SU-DHL-6 (cell line): ENCODE measurements at regions not wholly inside any gene's neighbourhood (a gene's known extent, or its start where the extent isn't known, plus 50 kb on each side); places are given as distances from the start of the nearest gene placed in this dataset.
"Not testable (repeated sequence)": the region's sequence is repeated elsewhere in the genome, so short reads cannot be mapped to it uniquely, and the experiment has no call there.

Experiments
- H2AFZ ChIP-seq: fragments of 200-600 bp; sonication (generic); 2 replicates; pipeline ENCODE4 v1.6.1; 2014; ENCODE audit warnings: low read depth, mild to moderate bottlenecking, moderate library complexity, mixed read lengths, antibody characterized with exemption, low read length; ENCODE audit not compliant: severe bottlenecking
- H3F3A ChIP-seq: fragments of 200-600 bp; shearing (Covaris generic); 2 replicates; pipeline ENCODE4 v1.6.0; 2016; ENCODE audit warnings: antibody characterized with exemption, mild to moderate bottlenecking; ENCODE audit not compliant: insufficient read depth
- H3K27ac ChIP-seq: fragments of 200-600 bp; sonication (generic); 2 replicates; pipeline ENCODE4 v1.5.1; 2016; ENCODE audit warnings: low read depth, mild to moderate bottlenecking, low read length, moderate library complexity, mixed read lengths
- H3K27me3 ChIP-seq: fragments of 200-600 bp; sonication (generic), shearing (Covaris generic); 2 replicates; pipeline ENCODE4 v1.6.0; 2014; ENCODE audit warnings: mild to moderate bottlenecking, low read length
- H3K36me3 ChIP-seq: fragments of 200-600 bp; sonication (generic); 2 replicates; pipeline ENCODE4 v1.6.1; 2014; ENCODE audit warnings: mild to moderate bottlenecking, low read length, mixed read lengths
- H3K4me2 ChIP-seq: fragments of 300-600, 200-600 bp; shearing (Covaris generic), sonication (generic); 2 replicates; pipeline ENCODE4 v1.6.0; 2014; ENCODE audit warnings: low read length, low read depth, mild to moderate bottlenecking; ENCODE audit not compliant: poor library complexity, severe bottlenecking
- H3K4me3 ChIP-seq: fragments of 200-600 bp; sonication (generic); 2 replicates; pipeline ENCODE4 v1.5.1; 2014; ENCODE audit warnings: antibody characterized with exemption, low read length, mild to moderate bottlenecking, mixed read lengths; ENCODE audit not compliant: insufficient read depth, poor library complexity, severe bottlenecking
- H3K79me2 ChIP-seq: fragments of 200-600 bp; sonication (generic); 2 replicates; pipeline ENCODE4 v1.6.1; 2014; ENCODE audit warnings: mild to moderate bottlenecking, low read length, moderate library complexity; ENCODE audit not compliant: insufficient read depth
- H3K9ac ChIP-seq: fragments of 200-600 bp; sonication (generic); 2 replicates; pipeline ENCODE4 v1.7.0; 2014; ENCODE audit warnings: mild to moderate bottlenecking, low read length
- H3K9me2 ChIP-seq: fragments of 200-600 bp; sonication (generic); replicated peaks from 2 replicates; pipeline ENCODE4 v1.6.1; 2014; ENCODE audit warnings: low read length; ENCODE audit not compliant: insufficient read depth
- H3K9me3 ChIP-seq: fragments of 200-600 bp; sonication (generic); 2 replicates; pipeline ENCODE4 v1.6.1; 2014; ENCODE audit warnings: low read length, mixed read lengths; ENCODE audit not compliant: insufficient read depth
- H4K20me1 ChIP-seq: fragments of 200-600 bp; sonication (generic); 2 replicates; pipeline ENCODE4 v1.6.1; 2014; ENCODE audit warnings: low read depth, mild to moderate bottlenecking, antibody characterized with exemption, low read length, moderate library complexity, mixed read lengths
- CTCF ChIP-seq: fragments of 200-600 bp; sonication (generic); IDR thresholded peaks from one replicate; pipeline ENCODE4 v1.5.1; 2017; ENCODE audit warnings: antibody characterized with exemption, mild to moderate bottlenecking, low read length, moderate library complexity; ENCODE audit not compliant: insufficient read depth, poor library complexity, severe bottlenecking
- EZH2phosphoT487 ChIP-seq: fragments of 200-600 bp; sonication (generic), shearing (Covaris generic); conservative IDR thresholded peaks from 2 replicates; pipeline ENCODE4 v1.6.1; 2018; ENCODE audit warnings: mild to moderate bottlenecking, antibody characterized with exemption, low read length, moderate library complexity, mixed read lengths

- Histone ChIP-seq H3K27me3 (no peaks in the 10 kb centered on the region), H3F3A (no peaks in the 10 kb centered on the region), H3K9me3 (no peaks in the 10 kb centered on the region), H3K9me2 (no peaks in the 10 kb centered on the region), H3K27ac (no peak overlapping the region), H3K9ac (no peak overlapping the region), H3K4me3 (no peak overlapping the region), H2AFZ (no peak overlapping the region), H4K20me1 (no peaks in the 10 kb centered on the region), H3K4me2 (no peak overlapping the region), H3K79me2 (no peaks in the 10 kb centered on the region), H3K36me3 (no peaks in the 10 kb centered on the region)
- TF ChIP-seq EZH2phosphoT487 (no peak), CTCF (no peak)
Measured at GRCh38 chr7:109699661-109700060, 1130.0 kb downstream of the DNAJB9 start.

- Histone ChIP-seq H2AFZ (no peak overlapping the region), H3K4me2 (no peak overlapping the region), H3K4me3 (no peak overlapping the region), H3K27ac (no peak overlapping the region), H3K27me3 (no peaks in the 10 kb centered on the region), H3F3A (no peaks in the 10 kb centered on the region), H4K20me1 (no peaks in the 10 kb centered on the region; the same call in 1 of the 2 replicates), H3K9me3 (no peaks in the 10 kb centered on the region), H3K9me2 (no peaks in the 10 kb centered on the region), H3K9ac (no peak overlapping the region), H3K79me2 (no peaks in the 10 kb centered on the region), H3K36me3 (no peaks in the 10 kb centered on the region)
- TF ChIP-seq CTCF (no peak), EZH2phosphoT487 (no peak)
Measured at GRCh38 chr7:109713366-109713765, 1143.7 kb downstream of the DNAJB9 start.

- H3K9me3 ChIP-seq, H4K20me1 ChIP-seq, H3F3A ChIP-seq, H3K36me3 ChIP-seq, H3K27me3 ChIP-seq, H3K79me2 ChIP-seq, H3K4me2 ChIP-seq, H3K9ac ChIP-seq, H2AFZ ChIP-seq, H3K4me3 ChIP-seq, H3K9me2 ChIP-seq, H3K27ac ChIP-seq: not testable (repeated sequence)
Measured at GRCh38 chr7:109719359-109719758, 1149.7 kb downstream of the DNAJB9 start.

- no peak overlapping the region for H3K27ac ChIP-seq
- no peaks in the 10 kb centered on the region; the same call in 1 of the 2 replicates for H3K36me3 ChIP-seq
- no peaks in the 10 kb centered on the region for H4K20me1 ChIP-seq
- no peaks in the 10 kb centered on the region for H3K9me2 ChIP-seq
- H2AFZ ChIP-seq, result no peak overlapping the region
- H3K79me2 ChIP-seq, result no peaks in the 10 kb centered on the region
- no peak overlapping the region for H3K9ac ChIP-seq
- TF ChIP-seq EZH2phosphoT487, result no peak
- no peak for TF ChIP-seq CTCF
- H3K27me3 ChIP-seq, result no peaks in the 10 kb centered on the region
- no peaks in the 10 kb centered on the region for H3F3A ChIP-seq
- no peak overlapping the region for H3K4me2 ChIP-seq
- H3K9me3 ChIP-seq, result 0 out of 2 replicates have a peak, but pooled peaks cover 6% of the 10 kb centered on the region
- H3K4me3 ChIP-seq, result no peak overlapping the region
Measured at GRCh38 chr7:109734601-109735000, 1164.9 kb downstream of the DNAJB9 start.
